Neural crest cell (in vitro differentiated cells): ENCODE measurements at regions not wholly inside any gene's neighbourhood (a gene's known extent, or its start where the extent isn't known, plus 50 kb on each side); places are given as distances from the start of the nearest gene placed in this dataset.

ENCODE experiments used
- DNase-seq: peaks from one replicate; pipeline ENCODE4 v3.0.0; 2021; ENCODE audit warnings: low read depth, mixed read lengths, low spot score
- H3K27ac Mint-ChIP-seq: one replicate; pipeline ENCODE4 v1.8.0; 2021; ENCODE audit warnings: mild to moderate bottlenecking, mixed read lengths; ENCODE audit not compliant: unreplicated experiment
- H3K27me3 Mint-ChIP-seq: 2 replicates; pipeline ENCODE4 v1.8.0; 2021; ENCODE audit warnings: low read depth, mild to moderate bottlenecking, mixed read lengths
- H3K36me3 Mint-ChIP-seq: 2 replicates; pipeline ENCODE4 v1.8.0; 2021; ENCODE audit warnings: low read depth, mild to moderate bottlenecking, mixed read lengths
- H3K4me1 Mint-ChIP-seq: 2 replicates; pipeline ENCODE4 v1.8.0; 2021; ENCODE audit warnings: mixed read lengths
- H3K4me3 Mint-ChIP-seq: one replicate; pipeline ENCODE4 v1.8.0; 2021; ENCODE audit warnings: mild to moderate bottlenecking, mixed read lengths
- H3K9me3 Mint-ChIP-seq: 2 replicates; pipeline ENCODE4 v1.8.0; 2021; ENCODE audit warnings: mixed read lengths
- CTCF ChIP-seq: fragments of 200-600 bp; sonication (generic); conservative IDR thresholded peaks from 2 replicates; pipeline ENCODE4 v1.5.0; 2021; ENCODE audit warnings: antibody characterized with exemption, mild to moderate bottlenecking

- Mint-ChIP-seq H3K4me3 (no peak overlapping the region), H3K36me3 (no peaks in the 10 kb centered on the region), H3K4me1 (peaks cover 51% of the 10 kb centered on the region), H3K27me3 (no peaks in the 10 kb centered on the region), H3K27ac (no peak overlapping the region), H3K9me3 (no peaks in the 10 kb centered on the region)
- no peak for DNase-seq
- no peak for TF ChIP-seq CTCF
Measured at GRCh38 chr5:61653807-61654580, 321.9 kb downstream of the ZSWIM6 start.

- Mint-ChIP-seq H3K27ac (no peak overlapping the region), H3K36me3 (no peaks in the 10 kb centered on the region), H3K27me3 (no peaks in the 10 kb centered on the region), H3K4me1 (peaks cover 50% of the 10 kb centered on the region), H3K4me3 (no peak overlapping the region), H3K9me3 (no peaks in the 10 kb centered on the region)
- TF ChIP-seq CTCF = no peak
- no peak for DNase-seq
Measured at GRCh38 chr5:61654876-61655275, 322.8 kb downstream of the ZSWIM6 start.

- H3K9me3 Mint-ChIP-seq = no peaks in the 10 kb centered on the region
- no peaks in the 10 kb centered on the region for H3K27me3 Mint-ChIP-seq
- peak overlapping the region; percentile 74 for H3K4me3 Mint-ChIP-seq
- TF ChIP-seq CTCF = no peak
- DNase-seq = no peak
- H3K36me3 Mint-ChIP-seq = no peaks in the 10 kb centered on the region
- H3K4me1 Mint-ChIP-seq = peaks cover 53% of the 10 kb centered on the region
- H3K27ac Mint-ChIP-seq = peak overlapping the region; percentile 40
Measured at GRCh38 chr5:61657010-61657409, 325.0 kb downstream of the ZSWIM6 start.

- Mint-ChIP-seq H3K36me3 (no peaks in the 10 kb centered on the region), H3K4me3 (peak overlapping the region; percentile 74), H3K27me3 (no peaks in the 10 kb centered on the region), H3K9me3 (no peaks in the 10 kb centered on the region), H3K4me1 (peaks cover 53% of the 10 kb centered on the region), H3K27ac (no peak overlapping the region)
- no peak for TF ChIP-seq CTCF
- DNase-seq = no peak
Measured at GRCh38 chr5:61657686-61658085, 325.6 kb downstream of the ZSWIM6 start.

GRCh38 chr5:61658592-61659008 is 326.5 kb downstream of the ZSWIM6 start:
- H3K4me1 Mint-ChIP-seq = peaks cover 53% of the 10 kb centered on the region
- no peak overlapping the region for H3K27ac Mint-ChIP-seq
- peak; percentile 96 for TF ChIP-seq CTCF
- peak; percentile 92 for DNase-seq
- no peaks in the 10 kb centered on the region for H3K27me3 Mint-ChIP-seq
- no peaks in the 10 kb centered on the region for H3K36me3 Mint-ChIP-seq
- H3K4me3 Mint-ChIP-seq = no peak overlapping the region
- no peaks in the 10 kb centered on the region for H3K9me3 Mint-ChIP-seq
